ENCODE measurements at regions not wholly inside any gene's neighbourhood (a gene's known extent, or its start where the extent isn't known, plus 50 kb on each side); places are given as distances from the start of the nearest gene placed in this dataset.

- Mint-ChIP-seq H3K9me3 (no peaks in the 10 kb centered on the region), H3K36me3 (ENCODE audit: low read depth) (no peaks in the 10 kb centered on the region), H3K27me3 (ENCODE audit: low read depth) (no peaks in the 10 kb centered on the region), H3K4me1 (peaks cover 29% of the 10 kb centered on the region), H3K4me3 (no peak overlapping the region), H3K27ac (peak overlapping the region in 1 of 3 experiments; percentile 8)
- TF ChIP-seq CTCF (IDR thresholded peaks at IDR 0.05; ENCODE audit: unreplicated experiment in 3 of 3), result no peak
Measured at GRCh38 chr6:1118287-1118647, 193.6 kb upstream of the FOXQ1 start.

GRCh38 chr6:1117530-1118286 is 194.2 kb upstream of the FOXQ1 start:
- H3K36me3 Mint-ChIP-seq (ENCODE audit: low read depth), result no peaks in the 10 kb centered on the region
- H3K9me3 Mint-ChIP-seq, result no peaks in the 10 kb centered on the region
- no peak overlapping the region for H3K4me3 Mint-ChIP-seq
- peak overlapping the region in 2 of 3 experiments; percentile 8 to 20 for H3K27ac Mint-ChIP-seq
- TF ChIP-seq CTCF (IDR thresholded peaks at IDR 0.05; ENCODE audit: unreplicated experiment in 3 of 3), result no peak
- peaks cover 29% of the 10 kb centered on the region for H3K4me1 Mint-ChIP-seq
- H3K27me3 Mint-ChIP-seq (ENCODE audit: low read depth), result no peaks in the 10 kb centered on the region

GRCh38 chr6:1116149-1116548 is 195.7 kb upstream of the FOXQ1 start:
- no peak for TF ChIP-seq CTCF (IDR thresholded peaks at IDR 0.05; ENCODE audit: unreplicated experiment in 3 of 3)
- no peak overlapping the region for H3K4me3 Mint-ChIP-seq
- H3K27me3 Mint-ChIP-seq (ENCODE audit: low read depth), result peaks cover 7% of the 10 kb centered on the region
- H3K9me3 Mint-ChIP-seq, result no peaks in the 10 kb centered on the region
- H3K36me3 Mint-ChIP-seq (ENCODE audit: low read depth), result no peaks in the 10 kb centered on the region
- peaks cover 29% of the 10 kb centered on the region for H3K4me1 Mint-ChIP-seq
- no peak overlapping the region for H3K27ac Mint-ChIP-seq

- no peak for TF ChIP-seq CTCF (IDR thresholded peaks at IDR 0.05; ENCODE audit: unreplicated experiment in 3 of 3)
Measured at GRCh38 chr6:1113916-1114540, 197.9 kb upstream of the FOXQ1 start.

GRCh38 chr6:1111361-1111760 is 200.5 kb upstream of the FOXQ1 start:
- Mint-ChIP-seq H3K4me1 (peaks cover 8% of the 10 kb centered on the region), H3K27me3 (ENCODE audit: low read depth) (peaks cover 10% of the 10 kb centered on the region), H3K27ac (no peak overlapping the region), H3K4me3 (no peak overlapping the region), H3K9me3 (no peaks in the 10 kb centered on the region), H3K36me3 (ENCODE audit: low read depth) (no peaks in the 10 kb centered on the region)
- TF ChIP-seq CTCF (IDR thresholded peaks at IDR 0.05; ENCODE audit: unreplicated experiment in 3 of 3), result no peak

More at GRCh38 chr6:1113916-1114540, 197.9 kb upstream of the FOXQ1 start:
- no peaks in the 10 kb centered on the region for H3K9me3 Mint-ChIP-seq
- no peak overlapping the region for H3K4me3 Mint-ChIP-seq
- H3K27ac Mint-ChIP-seq, result no peak overlapping the region
- peaks cover 7% of the 10 kb centered on the region for H3K27me3 Mint-ChIP-seq (ENCODE audit: low read depth)
- peaks cover 27% of the 10 kb centered on the region for H3K4me1 Mint-ChIP-seq
- H3K36me3 Mint-ChIP-seq (ENCODE audit: low read depth), result no peaks in the 10 kb centered on the region

GRCh38 chr6:1110941-1111349 is 201.0 kb upstream of the FOXQ1 start:
- no peak for TF ChIP-seq CTCF (IDR thresholded peaks at IDR 0.05; ENCODE audit: unreplicated experiment in 3 of 3)

More at GRCh38 chr6:1110941-1111349, 201.0 kb upstream of the FOXQ1 start:
- Mint-ChIP-seq H3K9me3 (no peaks in the 10 kb centered on the region), H3K4me3 (no peak overlapping the region), H3K4me1 (peaks cover 8% of the 10 kb centered on the region), H3K36me3 (ENCODE audit: low read depth) (no peaks in the 10 kb centered on the region), H3K27me3 (ENCODE audit: low read depth) (peaks cover 11% of the 10 kb centered on the region), H3K27ac (no peak overlapping the region)

Data from nephron (organoid).